ENCODE measurements at regions not wholly inside any gene's neighbourhood (a gene's known extent, or its start where the extent isn't known, plus 50 kb on each side); places are given as distances from the start of the nearest gene placed in this dataset.

GRCh38 chr6:149127212-149127611, 190.3 kb upstream of the TAB2 start:
- no peaks in the 10 kb centered on the region for H3K4me1 ChIP-seq (ENCODE audit: insufficient read depth, low read length)
- H3K27ac ChIP-seq (ENCODE audit: low read depth, low read length), result no peak overlapping the region
- H3K4me1 Mint-ChIP-seq (ENCODE audit: low read depth, unreplicated experiment), result peaks cover 3% of the 10 kb centered on the region
- H3K27ac Mint-ChIP-seq (ENCODE audit: unreplicated experiment), result no peak overlapping the region
- no peak overlapping the region for H2AFZ ChIP-seq (ENCODE audit: low read depth, low read length)
- no peaks in the 10 kb centered on the region for H3K9me3 ChIP-seq (ENCODE audit: insufficient read depth, low read depth, low read length)
- no peaks in the 10 kb centered on the region for H3K79me2 ChIP-seq (ENCODE audit: insufficient read depth, low read length)
- no peaks in the 10 kb centered on the region for H3K36me3 ChIP-seq (ENCODE audit: insufficient read depth, low read length)
- TF ChIP-seq CTCF (IDR thresholded peaks at IDR 0.05; ENCODE audit: insufficient read depth, low read depth, low read length), result no peak
- TF ChIP-seq EZH2 (IDR thresholded peaks at IDR 0.05; ENCODE audit: insufficient read depth, low read length), result no peak
- FAIRE-seq, result peak; percentile 26
- H3K9ac ChIP-seq (ENCODE audit: low read length), result no peak overlapping the region
- H4K20me1 ChIP-seq (ENCODE audit: insufficient read depth, low read length), result no peaks in the 10 kb centered on the region
- H3K9me3 Mint-ChIP-seq (ENCODE audit: unreplicated experiment), result peaks cover 2% of the 10 kb centered on the region
- H3K4me2 ChIP-seq (ENCODE audit: low read length), result no peak overlapping the region
- H3K4me3 ChIP-seq (ENCODE audit: insufficient read depth, low read depth, low read length), result no peak overlapping the region
- peak; percentile 75 for DNase-seq (ENCODE audit: low read depth)
- no peaks in the 10 kb centered on the region for H3K27me3 ChIP-seq (ENCODE audit: insufficient read depth, low read length)
- no peak overlapping the region for H3K4me3 Mint-ChIP-seq (ENCODE audit: unreplicated experiment)
- no peaks in the 10 kb centered on the region for H3K27me3 Mint-ChIP-seq (ENCODE audit: low read depth, unreplicated experiment)
- no peaks in the 10 kb centered on the region for H3K36me3 Mint-ChIP-seq (ENCODE audit: low read depth, unreplicated experiment)

DNA sequence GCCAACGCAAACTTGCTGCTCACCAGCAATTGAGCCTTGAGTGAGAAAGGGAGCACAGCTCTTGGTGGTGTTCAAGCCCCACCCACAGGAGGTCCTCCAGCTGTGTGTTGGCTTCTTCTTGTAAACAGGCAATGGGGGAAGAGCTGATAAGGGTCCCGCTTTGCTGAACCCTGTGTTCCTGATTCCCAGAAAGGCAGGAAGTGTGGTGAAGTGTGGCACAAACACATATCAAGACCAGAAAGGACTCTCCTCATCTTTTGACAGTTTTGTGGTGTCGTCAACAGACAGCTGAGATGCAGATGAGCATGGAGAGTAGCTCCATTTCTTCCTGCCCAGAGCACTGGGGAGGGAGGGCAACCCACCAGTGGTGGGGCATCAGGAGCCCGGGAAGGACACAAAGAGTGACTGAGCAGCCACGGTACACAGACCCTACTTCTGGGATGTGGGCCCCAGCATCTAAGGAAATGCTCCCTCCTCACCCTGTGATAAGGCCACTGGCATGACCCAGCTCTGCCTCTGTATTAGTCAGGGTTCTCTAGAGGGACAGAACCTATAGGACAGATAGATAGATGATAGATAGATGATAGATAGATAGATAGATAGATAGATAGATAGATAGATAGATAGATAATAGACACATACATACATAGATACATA, 188.9 kb upstream of the TAB2 start:
- no peak for FAIRE-seq
- H3K4me1 Mint-ChIP-seq (ENCODE audit: low read depth, unreplicated experiment), result peaks cover 3% of the 10 kb centered on the region
- no peak overlapping the region for H3K4me3 Mint-ChIP-seq (ENCODE audit: unreplicated experiment)

More for the DNA sequence above, 188.9 kb upstream of the TAB2 start:
- Histone ChIP-seq H3K4me3 (ENCODE audit: insufficient read depth, low read depth, low read length) (no peak overlapping the region), H3K4me1 (ENCODE audit: insufficient read depth, low read length) (no peaks in the 10 kb centered on the region), H3K9ac (ENCODE audit: low read length) (no peak overlapping the region), H3K9me3 (ENCODE audit: insufficient read depth, low read depth, low read length) (no peaks in the 10 kb centered on the region), H4K20me1 (ENCODE audit: insufficient read depth, low read length) (no peaks in the 10 kb centered on the region), H3K27ac (ENCODE audit: low read depth, low read length) (no peak overlapping the region), H3K79me2 (ENCODE audit: insufficient read depth, low read length) (no peaks in the 10 kb centered on the region), H3K36me3 (ENCODE audit: insufficient read depth, low read length) (no peaks in the 10 kb centered on the region), H2AFZ (ENCODE audit: low read depth, low read length) (no peak overlapping the region), H3K27me3 (ENCODE audit: insufficient read depth, low read length) (no peaks in the 10 kb centered on the region), H3K4me2 (ENCODE audit: low read length) (no peak overlapping the region)
- no peak for DNase-seq (ENCODE audit: low read depth)
- H3K36me3 Mint-ChIP-seq (ENCODE audit: low read depth, unreplicated experiment), result peaks cover 2% of the 10 kb centered on the region
- H3K27me3 Mint-ChIP-seq (ENCODE audit: low read depth, unreplicated experiment), result no peaks in the 10 kb centered on the region
- peaks cover 3% of the 10 kb centered on the region for H3K9me3 Mint-ChIP-seq (ENCODE audit: unreplicated experiment)
- TF ChIP-seq EZH2 (IDR thresholded peaks at IDR 0.05; ENCODE audit: insufficient read depth, low read length), result no peak
- no peak for TF ChIP-seq CTCF (IDR thresholded peaks at IDR 0.05; ENCODE audit: insufficient read depth, low read depth, low read length)
- H3K27ac Mint-ChIP-seq (ENCODE audit: unreplicated experiment), result no peak overlapping the region

All from astrocyte (in vitro differentiated cells and primary cell).